ENCODE measurements at regions not wholly inside any gene's neighbourhood (a gene's known extent, or its start where the extent isn't known, plus 50 kb on each side); places are given as distances from the start of the nearest gene placed in this dataset.

GRCh38 chr5:101036778-101037177 lies 133.7 kb upstream of the ST8SIA4 start:
- H3K27me3 ChIP-seq: no peaks in the 10 kb centered on the region
- no peak overlapping the region for H3K27ac ChIP-seq
- no peaks in the 10 kb centered on the region for H3K4me1 ChIP-seq
- H3K4me3 ChIP-seq: no peak overlapping the region
- 82 to 83% methylated on average over 4 of the region's 4 CpGs for WGBS, 2 donors
- no peak for TF ChIP-seq POLR2A (IDR thresholded peaks at IDR 0.05)
- no peak for TF ChIP-seq CTCF (IDR thresholded peaks at IDR 0.05)
- H3K36me3 ChIP-seq (ENCODE audit: low read depth, missing control alignments): no peaks in the 10 kb centered on the region
- no peak for DNase-seq
- H3K9me3 ChIP-seq: no peaks in the 10 kb centered on the region
- intact Hi-C loops (cut with DNase I; ENCODE audit: low total_unique reads): no loop called here

- no peak for DNase-seq
- H3K9me3 ChIP-seq: no peaks in the 10 kb centered on the region
- H3K4me1 ChIP-seq: no peaks in the 10 kb centered on the region
- TF ChIP-seq POLR2A (IDR thresholded peaks at IDR 0.05): no peak
- TF ChIP-seq CTCF (IDR thresholded peaks at IDR 0.05): no peak
- H3K4me3 ChIP-seq: no peak overlapping the region
- H3K27me3 ChIP-seq: no peaks in the 10 kb centered on the region
- no peaks in the 10 kb centered on the region for H3K36me3 ChIP-seq (ENCODE audit: low read depth, missing control alignments)
- H3K27ac ChIP-seq: no peak overlapping the region
- intact Hi-C loops (cut with DNase I; ENCODE audit: low total_unique reads): no loop called here
- 93 to 95% methylated on average over 3 of the region's 3 CpGs for WGBS, 2 donors
Observed at GRCh38 chr5:101035425-101035824, 132.3 kb upstream of the ST8SIA4 start.

- no peaks in the 10 kb centered on the region for H3K36me3 ChIP-seq (ENCODE audit: low read depth, missing control alignments)
- DNase-seq: no peak
- intact Hi-C loops (cut with DNase I; ENCODE audit: low total_unique reads): no loop called here
- 78 to 79% methylated on average over 2 of the region's 2 CpGs for WGBS, 2 donors
- no peak overlapping the region for H3K4me3 ChIP-seq
- no peaks in the 10 kb centered on the region for H3K9me3 ChIP-seq
- no peak overlapping the region for H3K27ac ChIP-seq
- H3K4me1 ChIP-seq: no peaks in the 10 kb centered on the region
- TF ChIP-seq CTCF (IDR thresholded peaks at IDR 0.05): no peak
- no peak for TF ChIP-seq POLR2A (IDR thresholded peaks at IDR 0.05)
- no peaks in the 10 kb centered on the region for H3K27me3 ChIP-seq
Observed at GRCh38 chr5:101024299-101024698, 121.2 kb upstream of the ST8SIA4 start.

GRCh38 chr5:101018299-101018698 lies 115.2 kb upstream of the ST8SIA4 start:
- intact Hi-C loops (cut with DNase I; ENCODE audit: low total_unique reads): no loop called here
- TF ChIP-seq CTCF (IDR thresholded peaks at IDR 0.05) (no peak), POLR2A (IDR thresholded peaks at IDR 0.05) (no peak)
- no peak overlapping the region for H3K4me3 ChIP-seq
- no peaks in the 10 kb centered on the region for H3K4me1 ChIP-seq
- no peaks in the 10 kb centered on the region for H3K36me3 ChIP-seq (ENCODE audit: low read depth, missing control alignments)
- no peak overlapping the region for H3K27ac ChIP-seq
- no peak for DNase-seq
- WGBS, 2 donors: 63 to 68% methylated on average over 1 of the region's 1 CpG
- H3K27me3 ChIP-seq: no peaks in the 10 kb centered on the region
- no peaks in the 10 kb centered on the region for H3K9me3 ChIP-seq

GRCh38 chr5:101012880-101013279 lies 109.8 kb upstream of the ST8SIA4 start:
- Histone ChIP-seq H3K4me3 (no peak overlapping the region), H3K9me3 (no peaks in the 10 kb centered on the region), H3K36me3 (ENCODE audit: low read depth, missing control alignments) (no peaks in the 10 kb centered on the region), H3K27me3 (no peaks in the 10 kb centered on the region), H3K27ac (no peak overlapping the region), H3K4me1 (no peaks in the 10 kb centered on the region)
- no peak for TF ChIP-seq POLR2A (IDR thresholded peaks at IDR 0.05)
- TF ChIP-seq CTCF (IDR thresholded peaks at IDR 0.05): no peak
- DNase-seq: no peak
- intact Hi-C loops (cut with DNase I; ENCODE audit: low total_unique reads): no loop called here
- 78 to 83% methylated on average over 2 of the region's 2 CpGs for WGBS, 2 donors

Data from testis (tissue), 2 donors.